Activated naive CD8-positive, alpha-beta T cell treated with anti-CD3 and anti-CD28 coated beads, Interleukin-2, amount 10 ng/mL, durations not matched to agents 7 days and 5 days (primary cell): ENCODE measurements at regions not wholly inside any gene's neighbourhood (a gene's known extent, or its start where the extent isn't known, plus 50 kb on each side); places are given as distances from the start of the nearest gene placed in this dataset.

Experiments
- ATAC-seq: fragments of 150-1000 bp; cut with Tn5 transposase; one replicate; pipeline ENCODE4 v1.10.0; 2021; ENCODE audit warnings: low read depth, moderate library complexity
- POLR2A ChIA-PET: fragments of 350-600 bp; sonication (Branson Sonifier 250); formaldehyde crosslinking; loops from one replicate; lab custom pipeline; 2021; ENCODE audit warnings: antibody characterized with exemption; lab: Charles Lee
- DNase-seq: peaks from one replicate; pipeline ENCODE4 v3.0.0; 2021
- H3K27ac Mint-ChIP-seq: one replicate; pipeline ENCODE4 v1.8.0; 2022; ENCODE audit warnings: mild to moderate bottlenecking, mixed read lengths
- H3K27me3 Mint-ChIP-seq: one replicate; pipeline ENCODE4 v1.8.0; 2022; ENCODE audit warnings: mild to moderate bottlenecking, moderate library complexity, mixed read lengths
- H3K36me3 Mint-ChIP-seq: one replicate; pipeline ENCODE4 v1.8.0; 2021; ENCODE audit warnings: mild to moderate bottlenecking, mixed read lengths
- H3K4me1 Mint-ChIP-seq: one replicate; pipeline ENCODE4 v1.8.0; 2021; ENCODE audit warnings: mixed read lengths
- H3K4me3 Mint-ChIP-seq: one replicate; pipeline ENCODE4 v1.8.0; 2022; ENCODE audit warnings: mild to moderate bottlenecking, moderate library complexity, mixed read lengths
- H3K9me3 Mint-ChIP-seq: one replicate; pipeline ENCODE4 v1.8.0; 2021; ENCODE audit warnings: mixed read lengths

DNA sequence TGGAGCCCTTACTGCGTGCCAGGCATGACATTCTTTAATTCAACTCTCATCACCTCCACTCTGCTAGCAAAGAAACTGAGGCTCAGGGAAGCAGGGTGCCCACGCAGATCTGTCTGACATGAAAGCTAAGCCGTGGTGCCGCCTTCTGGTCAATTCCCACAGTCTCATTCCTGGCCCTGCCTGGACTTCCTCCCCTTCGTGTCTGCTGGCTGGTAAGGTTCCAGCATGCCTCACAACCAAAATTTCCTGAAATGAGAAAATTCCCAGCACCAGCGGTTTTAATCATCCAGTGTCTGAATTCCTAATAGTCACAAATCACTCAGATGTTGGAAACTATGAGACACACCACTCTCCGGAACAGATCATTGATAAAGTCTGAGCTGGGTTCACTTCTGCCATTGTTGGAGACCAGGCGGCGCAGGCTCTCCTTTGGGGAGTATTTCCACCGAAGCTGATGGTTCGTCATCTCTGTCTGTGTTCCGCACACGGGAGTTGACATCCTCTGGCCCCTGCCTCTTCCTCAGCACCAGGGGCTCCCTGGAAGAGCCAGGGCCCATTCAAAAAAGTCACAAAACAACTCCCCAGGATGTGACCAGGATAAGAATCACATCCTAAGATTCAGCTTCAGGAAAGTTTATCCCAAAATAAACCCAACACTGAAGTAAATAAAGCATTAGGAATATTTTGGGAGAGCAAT lies 167.7 kb downstream of the PLPP3 start:
- Mint-ChIP-seq H3K4me3 (no peak overlapping the region), H3K27me3 (peaks cover 3% of the 10 kb centered on the region), H3K4me1 (no peaks in the 10 kb centered on the region), H3K27ac (no peak overlapping the region), H3K9me3 (no peaks in the 10 kb centered on the region), H3K36me3 (no peaks in the 10 kb centered on the region)
- POLR2A ChIA-PET: no interaction called here
- ATAC-seq (no peak), DNase-seq (no peak)

DNA sequence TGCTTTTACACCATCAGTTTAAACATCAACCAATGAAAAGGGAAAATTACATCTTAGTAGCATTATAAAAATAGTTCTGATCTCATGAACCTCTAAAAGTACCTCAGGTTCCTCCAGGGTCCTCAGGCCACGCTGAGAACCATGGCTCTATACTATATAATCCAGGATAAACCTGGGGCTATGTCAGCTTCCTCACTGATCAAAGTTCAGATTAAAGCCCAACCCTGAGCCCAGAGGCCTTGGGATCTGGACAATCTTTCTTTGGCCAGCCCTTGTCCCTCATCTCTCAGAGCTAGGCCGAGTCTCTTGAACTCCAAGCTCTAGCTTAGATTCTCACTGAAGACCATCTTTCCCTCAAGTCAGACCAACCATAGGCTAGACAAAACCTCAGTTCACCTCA lies 168.3 kb downstream of the PLPP3 start:
- Mint-ChIP-seq H3K4me1 (no peaks in the 10 kb centered on the region), H3K36me3 (no peaks in the 10 kb centered on the region), H3K9me3 (no peaks in the 10 kb centered on the region), H3K4me3 (no peak overlapping the region), H3K27me3 (peaks cover 3% of the 10 kb centered on the region), H3K27ac (no peak overlapping the region)
- ATAC-seq: no peak
- POLR2A ChIA-PET: no interaction called here
- DNase-seq: no peak

- Mint-ChIP-seq H3K36me3 (no peaks in the 10 kb centered on the region), H3K27ac (no peak overlapping the region), H3K4me3 (no peak overlapping the region), H3K9me3 (no peaks in the 10 kb centered on the region), H3K4me1 (no peaks in the 10 kb centered on the region), H3K27me3 (peaks cover 3% of the 10 kb centered on the region)
- no peak for DNase-seq
- POLR2A ChIA-PET: no interaction called here
- no peak for ATAC-seq
Measured at GRCh38 chr1:56410405-56410804, 169.0 kb downstream of the PLPP3 start.

GRCh38 chr1:56409112-56409691 lies 170.2 kb downstream of the PLPP3 start:
- H3K9me3 Mint-ChIP-seq: no peaks in the 10 kb centered on the region
- DNase-seq: no peak
- H3K27ac Mint-ChIP-seq: no peak overlapping the region
- H3K27me3 Mint-ChIP-seq: peaks cover 3% of the 10 kb centered on the region
- H3K36me3 Mint-ChIP-seq: no peaks in the 10 kb centered on the region
- no peak for ATAC-seq
- POLR2A ChIA-PET: no interaction called here
- no peaks in the 10 kb centered on the region for H3K4me1 Mint-ChIP-seq
- no peak overlapping the region for H3K4me3 Mint-ChIP-seq

DNA sequence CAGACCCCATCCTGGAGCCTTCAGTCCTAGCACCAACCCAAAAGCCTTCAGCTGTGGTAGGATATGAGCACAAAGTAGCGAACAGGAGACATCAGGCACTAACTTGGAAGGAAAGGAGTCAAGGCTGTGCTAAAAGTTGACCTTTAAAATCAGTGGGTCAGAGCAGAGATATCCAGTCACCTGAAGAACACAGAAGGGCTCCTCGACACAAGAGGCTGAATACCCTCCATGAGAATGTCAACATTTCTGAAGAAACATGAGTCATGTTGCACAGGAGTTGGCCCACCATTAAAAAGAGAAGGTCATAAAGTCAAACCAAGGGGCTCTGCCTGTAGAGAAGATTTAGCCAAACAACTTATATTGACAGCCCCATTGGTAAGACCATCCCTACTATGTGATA lies 172.5 kb downstream of the PLPP3 start:
- H3K4me1 Mint-ChIP-seq: no peaks in the 10 kb centered on the region

DNA sequence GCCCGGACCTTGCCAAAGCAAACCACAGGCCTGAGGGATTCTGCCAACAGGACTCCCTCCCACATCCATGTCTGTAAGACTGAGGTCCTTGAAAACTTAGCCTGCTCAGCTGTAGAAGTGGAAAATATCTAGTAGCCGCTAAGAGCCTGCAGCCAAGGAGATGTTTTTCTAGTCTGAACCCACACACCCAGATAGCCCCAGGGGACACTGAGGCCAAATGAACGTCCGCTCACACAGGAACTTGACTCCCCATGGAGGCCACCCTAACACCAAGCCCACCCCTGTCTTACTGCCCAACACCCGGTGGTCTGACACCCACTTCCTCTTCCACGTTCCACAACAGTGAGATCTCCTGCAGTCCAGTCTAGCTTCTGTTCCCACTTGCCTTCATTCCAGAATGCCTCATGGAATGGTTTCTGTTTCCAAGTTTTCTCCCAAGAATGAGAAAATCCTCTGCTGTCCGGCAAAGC lies 174.8 kb downstream of the PLPP3 start:
- no peak for ATAC-seq

More for the DNA sequence above, 172.5 kb downstream of the PLPP3 start:
- no peak overlapping the region for H3K27ac Mint-ChIP-seq
- ATAC-seq (no peak), DNase-seq (no peak)
- H3K36me3 Mint-ChIP-seq: no peaks in the 10 kb centered on the region
- H3K4me3 Mint-ChIP-seq: no peak overlapping the region
- POLR2A ChIA-PET: no interaction called here
- H3K9me3 Mint-ChIP-seq: no peaks in the 10 kb centered on the region
- peaks cover 3% of the 10 kb centered on the region for H3K27me3 Mint-ChIP-seq

GRCh38 chr1:56404066-56404465 lies 175.3 kb downstream of the PLPP3 start:
- no peak for DNase-seq
- Mint-ChIP-seq H3K4me3 (no peak overlapping the region), H3K27me3 (no peaks in the 10 kb centered on the region), H3K36me3 (no peaks in the 10 kb centered on the region), H3K9me3 (no peaks in the 10 kb centered on the region), H3K27ac (no peak overlapping the region), H3K4me1 (no peaks in the 10 kb centered on the region)
- POLR2A ChIA-PET: no interaction called here
- no peak for ATAC-seq

More for the DNA sequence above, 174.8 kb downstream of the PLPP3 start:
- H3K36me3 Mint-ChIP-seq: no peaks in the 10 kb centered on the region
- H3K9me3 Mint-ChIP-seq: no peaks in the 10 kb centered on the region
- DNase-seq: no peak
- POLR2A ChIA-PET: no interaction called here
- no peak overlapping the region for H3K27ac Mint-ChIP-seq
- no peaks in the 10 kb centered on the region for H3K27me3 Mint-ChIP-seq
- H3K4me3 Mint-ChIP-seq: no peak overlapping the region
- no peaks in the 10 kb centered on the region for H3K4me1 Mint-ChIP-seq

DNA sequence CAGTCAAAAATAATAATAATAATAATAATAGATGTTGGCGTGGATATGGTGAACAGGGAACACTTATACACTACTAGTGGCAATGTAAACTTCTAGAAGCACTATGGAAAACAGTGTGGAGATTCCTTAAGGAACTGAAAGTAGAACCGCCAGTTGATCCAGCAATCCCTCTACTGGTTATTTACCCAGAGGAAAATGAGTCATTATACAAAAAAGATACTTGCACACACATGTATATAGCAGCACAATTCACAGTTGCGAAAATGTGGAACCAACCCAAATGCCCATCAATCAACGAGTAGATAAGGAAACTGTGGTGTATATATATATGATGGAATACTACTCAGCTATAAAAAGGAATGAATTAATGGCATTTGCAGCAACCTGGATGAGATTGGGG lies 176.0 kb downstream of the PLPP3 start:
- POLR2A ChIA-PET: no interaction called here
- H3K27me3 Mint-ChIP-seq: no peaks in the 10 kb centered on the region

DNA sequence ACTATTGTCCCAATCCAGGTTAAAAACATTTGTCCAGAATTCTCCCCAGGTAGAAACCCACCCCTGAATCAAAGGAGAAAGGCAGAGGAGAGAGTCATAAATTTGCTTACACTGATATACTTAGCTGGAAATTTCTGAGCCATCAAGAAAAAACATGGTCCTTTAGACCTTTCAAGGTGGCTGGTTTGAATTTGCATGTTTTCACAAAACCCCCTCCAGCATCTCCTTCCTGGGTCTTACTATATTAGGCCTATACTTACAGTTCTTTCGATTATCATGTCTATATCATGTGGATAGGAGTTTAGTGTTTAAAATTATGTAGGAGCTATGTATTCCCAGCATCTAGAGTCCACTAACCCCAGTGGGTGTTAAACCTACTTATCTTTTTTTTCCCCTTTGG lies 178.2 kb downstream of the PLPP3 start:
- POLR2A ChIA-PET: no interaction called here
- H3K4me1 Mint-ChIP-seq: no peaks in the 10 kb centered on the region
- no peak overlapping the region for H3K4me3 Mint-ChIP-seq
- ATAC-seq: no peak
- H3K9me3 Mint-ChIP-seq: peaks cover 2% of the 10 kb centered on the region
- H3K27me3 Mint-ChIP-seq: no peaks in the 10 kb centered on the region
- no peaks in the 10 kb centered on the region for H3K36me3 Mint-ChIP-seq
- no peak for DNase-seq
- H3K27ac Mint-ChIP-seq: no peak overlapping the region

More for the DNA sequence above, 176.0 kb downstream of the PLPP3 start:
- Mint-ChIP-seq H3K9me3 (no peaks in the 10 kb centered on the region), H3K36me3 (no peaks in the 10 kb centered on the region), H3K4me1 (no peaks in the 10 kb centered on the region), H3K27ac (no peak overlapping the region), H3K4me3 (no peak overlapping the region)
- DNase-seq (no peak), ATAC-seq (no peak)

- POLR2A ChIA-PET: no interaction called here
- Mint-ChIP-seq H3K4me1 (no peaks in the 10 kb centered on the region), H3K27me3 (no peaks in the 10 kb centered on the region), H3K9me3 (peaks cover 2% of the 10 kb centered on the region), H3K4me3 (no peak overlapping the region), H3K36me3 (no peaks in the 10 kb centered on the region), H3K27ac (no peak overlapping the region)
- no peak for DNase-seq
- no peak for ATAC-seq
Measured at GRCh38 chr1:56400526-56400925, 178.8 kb downstream of the PLPP3 start.

GRCh38 chr1:56399795-56400194 lies 179.6 kb downstream of the PLPP3 start:
- H3K27me3 Mint-ChIP-seq: no peaks in the 10 kb centered on the region
- ATAC-seq: no peak
- no peak for DNase-seq
- no peaks in the 10 kb centered on the region for H3K4me1 Mint-ChIP-seq
- no peak overlapping the region for H3K4me3 Mint-ChIP-seq
- POLR2A ChIA-PET: no interaction called here
- H3K9me3 Mint-ChIP-seq: peaks cover 2% of the 10 kb centered on the region
- no peak overlapping the region for H3K27ac Mint-ChIP-seq
- no peaks in the 10 kb centered on the region for H3K36me3 Mint-ChIP-seq

GRCh38 chr1:56399326-56399725 lies 180.0 kb downstream of the PLPP3 start:
- ATAC-seq (no peak), DNase-seq (no peak)
- H3K27ac Mint-ChIP-seq: no peak overlapping the region
- H3K27me3 Mint-ChIP-seq: no peaks in the 10 kb centered on the region
- H3K9me3 Mint-ChIP-seq: peaks cover 2% of the 10 kb centered on the region
- H3K4me1 Mint-ChIP-seq: no peaks in the 10 kb centered on the region
- H3K4me3 Mint-ChIP-seq: no peak overlapping the region
- no peaks in the 10 kb centered on the region for H3K36me3 Mint-ChIP-seq
- POLR2A ChIA-PET: no interaction called here

- no peaks in the 10 kb centered on the region for H3K4me1 Mint-ChIP-seq
- H3K4me3 Mint-ChIP-seq: no peak overlapping the region
- no peaks in the 10 kb centered on the region for H3K27me3 Mint-ChIP-seq
- POLR2A ChIA-PET: no interaction called here
- ATAC-seq: no peak
- H3K27ac Mint-ChIP-seq: no peak overlapping the region
- peaks cover 2% of the 10 kb centered on the region for H3K9me3 Mint-ChIP-seq
- no peak for DNase-seq
- H3K36me3 Mint-ChIP-seq: no peaks in the 10 kb centered on the region
Measured at GRCh38 chr1:56397811-56398231, 181.5 kb downstream of the PLPP3 start.

- ATAC-seq (no peak), DNase-seq (no peak)
- no peak overlapping the region for H3K27ac Mint-ChIP-seq
- peaks cover 2% of the 10 kb centered on the region for H3K9me3 Mint-ChIP-seq
- no peaks in the 10 kb centered on the region for H3K4me1 Mint-ChIP-seq
- H3K36me3 Mint-ChIP-seq: no peaks in the 10 kb centered on the region
- H3K27me3 Mint-ChIP-seq: no peaks in the 10 kb centered on the region
- POLR2A ChIA-PET: no interaction called here
- H3K4me3 Mint-ChIP-seq: no peak overlapping the region
Measured at GRCh38 chr1:56397409-56397808, 182.0 kb downstream of the PLPP3 start.
